Endodermal cell (in vitro differentiated cells): ENCODE measurements at regions not wholly inside any gene's neighbourhood (a gene's known extent, or its start where the extent isn't known, plus 50 kb on each side); places are given as distances from the start of the nearest gene placed in this dataset.
A peak's percentile ranks its signal among the peaks of the same experiment; 100 is the strongest.

Experiments
- DNase-seq: peaks from one replicate; pipeline ENCODE4 v3.0.0-alpha.2; 2017
- H3K27ac ChIP-seq: 2 replicates; pipeline ENCODE4 v1.5.1; 2013; ENCODE audit warnings: mild to moderate bottlenecking, low read depth, low read length, moderate library complexity
- H3K27me3 ChIP-seq: 2 replicates; pipeline ENCODE4 v1.6.1; 2013; ENCODE audit warnings: mild to moderate bottlenecking, low read length, moderate library complexity; ENCODE audit not compliant: insufficient read depth, control insufficient read depth, poor library complexity, severe bottlenecking
- H3K36me3 ChIP-seq: 2 replicates; pipeline ENCODE4 v1.7.0; 2013; ENCODE audit warnings: mild to moderate bottlenecking, low read length, moderate library complexity; ENCODE audit not compliant: control insufficient read depth, insufficient read depth
- H3K4me1 ChIP-seq: one replicate; pipeline ENCODE4 v1.7.0; 2013; ENCODE audit warnings: low read length; ENCODE audit not compliant: control insufficient read depth, insufficient read depth
- H3K4me3 ChIP-seq: 2 replicates; pipeline ENCODE4 v1.5.1; 2013; ENCODE audit warnings: mild to moderate bottlenecking, low read length, moderate library complexity
- H3K9ac ChIP-seq: 2 replicates; pipeline ENCODE4 v1.6.1; 2013; ENCODE audit warnings: mild to moderate bottlenecking, low read length, moderate library complexity; ENCODE audit not compliant: poor library complexity, severe bottlenecking; ENCODE audit errors: extremely low read depth
- H3K9me3 ChIP-seq: 2 replicates; pipeline ENCODE4 v1.6.1; 2013; ENCODE audit warnings: mild to moderate bottlenecking, low read length, moderate library complexity; ENCODE audit not compliant: control insufficient read depth
- H3K27ac Mint-ChIP-seq: 2 replicates; pipeline ENCODE4 v1.8.0; 2020; ENCODE audit warnings: mixed read lengths
- H3K27me3 Mint-ChIP-seq: 2 replicates; pipeline ENCODE4 v1.8.0; 2021; ENCODE audit warnings: mild to moderate bottlenecking, mixed read lengths; ENCODE audit not compliant: insufficient read depth
- H3K36me3 Mint-ChIP-seq: 2 replicates; pipeline ENCODE4 v1.8.0; 2020; ENCODE audit warnings: low read depth, mixed read lengths
- H3K4me1 Mint-ChIP-seq: 2 replicates; pipeline ENCODE4 v1.8.0; 2020; ENCODE audit warnings: mixed read lengths
- H3K4me3 Mint-ChIP-seq: 2 replicates; pipeline ENCODE4 v1.8.0; 2020; ENCODE audit warnings: mild to moderate bottlenecking, moderate library complexity, mixed read lengths
- H3K9me3 Mint-ChIP-seq: 2 replicates; pipeline ENCODE4 v1.8.0; 2020; ENCODE audit warnings: mild to moderate bottlenecking, mixed read lengths
- CTCF ChIP-seq: fragments of 200-600 bp; sonication (generic); conservative IDR thresholded peaks from 2 replicates; pipeline ENCODE4 v1.5.0; 2021; ENCODE audit warnings: antibody characterized with exemption, mild to moderate bottlenecking
- WGBS, 2 experiments: methylation state at CpG; one replicate each; pipeline versions ENCODE4 v1.1.5 to v1.1.7; 2013; ENCODE audit warnings: missing lambda C conversion rate in 2 of 2, mixed read lengths in 1 of 2; ENCODE audit not compliant: insufficient coverage in 1 of 2, insufficient read length in 1 of 2; 5-methylcytosine and 5-hydroxymethylcytosine counted together

GRCh38 chr5:51156222-51156621, 227.0 kb upstream of the ISL1 start:
- peaks cover 6% of the 10 kb centered on the region for H3K9me3 ChIP-seq
- H3K9ac ChIP-seq = no peak overlapping the region
- no peak for DNase-seq
- no peak overlapping the region for H3K4me3 ChIP-seq
- Mint-ChIP-seq H3K36me3 (no peaks in the 10 kb centered on the region), H3K9me3 (peaks cover 4% of the 10 kb centered on the region), H3K4me1 (peaks cover 6% of the 10 kb centered on the region), H3K4me3 (no peak overlapping the region), H3K27ac (no peak overlapping the region), H3K27me3 (no peaks in the 10 kb centered on the region)
- no peak overlapping the region for H3K27ac ChIP-seq
- no peaks in the 10 kb centered on the region for H3K4me1 ChIP-seq
- no peaks in the 10 kb centered on the region for H3K27me3 ChIP-seq
- no peak for TF ChIP-seq CTCF
- H3K36me3 ChIP-seq = no peaks in the 10 kb centered on the region

GRCh38 chr5:51156838-51157237, 226.4 kb upstream of the ISL1 start:
- peaks cover 6% of the 10 kb centered on the region for H3K9me3 ChIP-seq
- H3K4me3 ChIP-seq = no peak overlapping the region
- no peaks in the 10 kb centered on the region for H3K36me3 Mint-ChIP-seq
- no peak overlapping the region for H3K4me3 Mint-ChIP-seq
- TF ChIP-seq CTCF = no peak
- H3K27ac ChIP-seq = no peak overlapping the region
- peak; percentile 80 for DNase-seq
- no peak overlapping the region for H3K9ac ChIP-seq
- 45 to 55% methylated on average over 6 to 8 of the region's 8 CpGs for WGBS, 2 experiments
- H3K36me3 ChIP-seq = no peaks in the 10 kb centered on the region
- no peaks in the 10 kb centered on the region for H3K27me3 Mint-ChIP-seq
- H3K4me1 Mint-ChIP-seq = peaks cover 6% of the 10 kb centered on the region
- H3K9me3 Mint-ChIP-seq = peaks cover 7% of the 10 kb centered on the region
- no peak overlapping the region for H3K27ac Mint-ChIP-seq
- no peaks in the 10 kb centered on the region for H3K27me3 ChIP-seq
- no peaks in the 10 kb centered on the region for H3K4me1 ChIP-seq

- Histone ChIP-seq H3K4me3 (no peak overlapping the region), H3K27ac (no peak overlapping the region), H3K27me3 (no peaks in the 10 kb centered on the region), H3K4me1 (no peaks in the 10 kb centered on the region), H3K9me3 (peaks cover 18% of the 10 kb centered on the region), H3K9ac (no peak overlapping the region), H3K36me3 (no peaks in the 10 kb centered on the region)
- peak; percentile 56 for TF ChIP-seq CTCF
- H3K36me3 Mint-ChIP-seq = no peaks in the 10 kb centered on the region
- 94% methylated on average over 5 of the region's 5 CpGs; no CpG with 5 or more reads in 1 of the 2 experiments for WGBS, 2 experiments
- DNase-seq = peak; percentile 61
- H3K27me3 Mint-ChIP-seq = no peaks in the 10 kb centered on the region
- no peak overlapping the region for H3K4me3 Mint-ChIP-seq
- H3K4me1 Mint-ChIP-seq = peaks cover 6% of the 10 kb centered on the region
- peaks cover 13% of the 10 kb centered on the region for H3K9me3 Mint-ChIP-seq
- no peak overlapping the region for H3K27ac Mint-ChIP-seq
These were observed 224.1 kb upstream of the ISL1 start for GRCh38 chr5:51159164-51159563.
